GM19239 (cell line): ENCODE measurements at regions not wholly inside any gene's neighbourhood (a gene's known extent, or its start where the extent isn't known, plus 50 kb on each side); places are given as distances from the start of the nearest gene placed in this dataset.
"Not testable (repeated sequence)": the region's sequence is repeated elsewhere in the genome, so short reads cannot be mapped to it uniquely, and the experiment has no call there.

Experiments used
- DNase-seq: peaks from one replicate; pipeline ENCODE4 v3.0.0; 2011; ENCODE audit warnings: low spot score; ENCODE audit not compliant: insufficient read length
- FAIRE-seq: peaks from 2 replicates; lab custom pipeline; 2011; peaks lifted over from hg19 to GRCh38; lab: Jason Lieb, UNC

- not testable (repeated sequence) for FAIRE-seq, DNase-seq
Measured at GRCh38 chr17:27197505-27197904, 96.4 kb upstream of the WSB1 start.

GRCh38 chr17:27199948-27200347 lies 94.0 kb upstream of the WSB1 start:
- FAIRE-seq = no peak

GRCh38 chr17:27200476-27200875 lies 93.4 kb upstream of the WSB1 start:
- no peak for FAIRE-seq
- DNase-seq = no peak

More at GRCh38 chr17:27199948-27200347, 94.0 kb upstream of the WSB1 start:
- DNase-seq = no peak

GRCh38 chr17:27203241-27203640 lies 90.7 kb upstream of the WSB1 start:
- DNase-seq (no peak), FAIRE-seq (no peak)

GRCh38 chr17:27206447-27206846 lies 87.5 kb upstream of the WSB1 start:
- FAIRE-seq (no peak), DNase-seq (no peak)

GRCh38 chr17:27207073-27207513 lies 86.8 kb upstream of the WSB1 start:
- DNase-seq = no peak
- FAIRE-seq = no peak

GRCh38 chr17:27208370-27208769 lies 85.5 kb upstream of the WSB1 start:
- FAIRE-seq, DNase-seq: not testable (repeated sequence)

GRCh38 chr17:27209316-27209715 lies 84.6 kb upstream of the WSB1 start:
- FAIRE-seq (no peak), DNase-seq (no peak)

GRCh38 chr17:27210809-27211208 lies 83.1 kb upstream of the WSB1 start:
- DNase-seq, FAIRE-seq: not testable (repeated sequence)

GRCh38 chr17:27216836-27217235 lies 77.1 kb upstream of the WSB1 start:
- FAIRE-seq (peak; percentile 57), DNase-seq (no peak)

- FAIRE-seq (peak; percentile 95), DNase-seq (no peak)
Measured at GRCh38 chr17:27217631-27218030, 76.3 kb upstream of the WSB1 start.

- no peak for DNase-seq
- no peak for FAIRE-seq
Measured at GRCh38 chr17:27218041-27218440, 75.9 kb upstream of the WSB1 start.

- FAIRE-seq (peak; percentile 91), DNase-seq (no peak)
Measured at GRCh38 chr17:27218719-27219488, 75.0 kb upstream of the WSB1 start.

GRCh38 chr17:27222515-27222914 lies 71.4 kb upstream of the WSB1 start:
- FAIRE-seq (no peak), DNase-seq (no peak)

- FAIRE-seq (no peak), DNase-seq (no peak)
Measured at GRCh38 chr17:27224526-27225315, 69.2 kb upstream of the WSB1 start.

GRCh38 chr17:27226611-27227230 lies 67.2 kb upstream of the WSB1 start:
- FAIRE-seq (no peak), DNase-seq (no peak)

GRCh38 chr17:27230996-27231395 lies 62.9 kb upstream of the WSB1 start:
- FAIRE-seq (no peak), DNase-seq (no peak)

- FAIRE-seq (no peak), DNase-seq (no peak)
Measured at GRCh38 chr17:27232328-27232727, 61.6 kb upstream of the WSB1 start.

GRCh38 chr17:27233059-27233458 lies 60.9 kb upstream of the WSB1 start:
- FAIRE-seq = no peak
- no peak for DNase-seq

GRCh38 chr17:27233776-27234175 lies 60.1 kb upstream of the WSB1 start:
- FAIRE-seq (no peak), DNase-seq (no peak)
